HG03571 (cell line): ENCODE measurements at regions not wholly inside any gene's neighbourhood (a gene's known extent, or its start where the extent isn't known, plus 50 kb on each side); places are given as distances from the start of the nearest gene placed in this dataset.

ENCODE experiments used
- ATAC-seq: cut with Tn5 transposase; IDR thresholded peaks from one replicate; pipeline ENCODE4 v1.9.1; 2021; ENCODE audit not compliant: unreplicated experiment

- no peak for ATAC-seq
These were observed 572.3 kb upstream of the PKN2 start for GRCh38 chr1:88111816-88112215.

- ATAC-seq, result no peak
These were observed 566.5 kb upstream of the PKN2 start for GRCh38 chr1:88117597-88117996.

- ATAC-seq, result no peak
These were observed 565.8 kb upstream of the PKN2 start for GRCh38 chr1:88118176-88118845.

GRCh38 chr1:88124614-88125013 lies 559.5 kb upstream of the PKN2 start:
- ATAC-seq, result no peak

GRCh38 chr1:88126467-88126866 lies 557.6 kb upstream of the PKN2 start:
- ATAC-seq, result no peak

- no peak for ATAC-seq
These were observed 550.1 kb upstream of the PKN2 start for GRCh38 chr1:88133991-88134390.

- ATAC-seq, result no peak
These were observed 548.8 kb upstream of the PKN2 start for GRCh38 chr1:88134983-88135921.

- ATAC-seq, result no peak
These were observed 544.4 kb upstream of the PKN2 start for GRCh38 chr1:88139633-88140032.

GRCh38 chr1:88140325-88140724 lies 543.7 kb upstream of the PKN2 start:
- ATAC-seq, result no peak

- no peak for ATAC-seq
These were observed 542.5 kb upstream of the PKN2 start for GRCh38 chr1:88141499-88142074.

GRCh38 chr1:88145752-88146151 lies 538.3 kb upstream of the PKN2 start:
- no peak for ATAC-seq

GRCh38 chr1:88149686-88150085 lies 534.4 kb upstream of the PKN2 start:
- ATAC-seq, result no peak

GRCh38 chr1:88150330-88150729 lies 533.7 kb upstream of the PKN2 start:
- no peak for ATAC-seq

- ATAC-seq, result no peak
These were observed 520.9 kb upstream of the PKN2 start for GRCh38 chr1:88163187-88163586.

- no peak for ATAC-seq
These were observed 515.9 kb upstream of the PKN2 start for GRCh38 chr1:88168126-88168525.

GRCh38 chr1:88169139-88169538 lies 514.9 kb upstream of the PKN2 start:
- ATAC-seq, result no peak

GRCh38 chr1:88169939-88170338 lies 514.1 kb upstream of the PKN2 start:
- ATAC-seq, result no peak

- no peak for ATAC-seq
These were observed 508.9 kb upstream of the PKN2 start for GRCh38 chr1:88175120-88175630.

- ATAC-seq, result no peak
These were observed 508.3 kb upstream of the PKN2 start for GRCh38 chr1:88175631-88176226.

GRCh38 chr1:88179943-88180342 lies 504.1 kb upstream of the PKN2 start:
- no peak for ATAC-seq

GRCh38 chr1:88180449-88181108 lies 503.5 kb upstream of the PKN2 start:
- peak; percentile 98 for ATAC-seq
